ENCODE measurements at regions not wholly inside any gene's neighbourhood (a gene's known extent, or its start where the extent isn't known, plus 50 kb on each side); places are given as distances from the start of the nearest gene placed in this dataset.

DNA sequence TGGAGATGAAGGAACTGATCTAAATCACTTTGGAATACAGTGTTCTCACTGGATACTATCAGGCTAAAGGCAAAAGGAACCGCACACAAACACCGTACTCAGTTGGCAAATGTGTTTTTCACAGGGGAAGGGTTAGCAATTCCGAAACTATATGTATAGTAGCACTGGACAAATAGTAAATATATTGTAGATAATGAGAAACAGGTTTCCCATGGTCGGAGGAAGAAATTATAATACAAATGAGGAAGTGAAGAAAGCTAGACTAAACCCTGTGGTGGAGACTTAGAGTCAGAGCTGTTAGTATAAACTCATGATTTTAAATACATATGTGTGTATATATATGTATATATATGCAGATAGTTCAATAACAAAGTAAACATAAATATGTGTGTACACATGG lies 414.1 kb upstream of the SALL1 start:
- DNase-seq: no peak

- no peak for DNase-seq
These were observed 411.8 kb upstream of the SALL1 start for GRCh38 chr16:51562891-51563290.

DNA sequence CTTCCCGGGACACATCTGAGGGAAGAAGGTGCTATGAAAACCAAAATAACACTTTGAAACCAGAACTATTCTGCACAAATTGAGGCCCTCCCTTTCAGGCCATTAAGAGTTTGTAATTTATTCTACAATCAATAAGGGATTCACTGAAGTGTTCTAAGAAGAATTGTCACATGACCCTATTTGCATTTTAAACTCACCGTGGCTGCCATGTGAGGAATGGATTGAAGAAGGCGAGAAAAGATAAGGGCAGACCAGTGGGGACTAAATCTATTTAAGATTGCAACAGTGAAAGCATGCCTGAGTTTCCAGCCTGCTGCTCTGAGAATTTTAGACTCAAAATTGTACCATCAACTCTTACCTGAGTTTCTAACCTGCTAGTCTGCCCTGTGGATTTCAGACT lies 408.8 kb upstream of the SALL1 start:
- no peak for DNase-seq

- no peak for DNase-seq
These were observed 406.6 kb upstream of the SALL1 start for GRCh38 chr16:51557670-51558069.

DNA sequence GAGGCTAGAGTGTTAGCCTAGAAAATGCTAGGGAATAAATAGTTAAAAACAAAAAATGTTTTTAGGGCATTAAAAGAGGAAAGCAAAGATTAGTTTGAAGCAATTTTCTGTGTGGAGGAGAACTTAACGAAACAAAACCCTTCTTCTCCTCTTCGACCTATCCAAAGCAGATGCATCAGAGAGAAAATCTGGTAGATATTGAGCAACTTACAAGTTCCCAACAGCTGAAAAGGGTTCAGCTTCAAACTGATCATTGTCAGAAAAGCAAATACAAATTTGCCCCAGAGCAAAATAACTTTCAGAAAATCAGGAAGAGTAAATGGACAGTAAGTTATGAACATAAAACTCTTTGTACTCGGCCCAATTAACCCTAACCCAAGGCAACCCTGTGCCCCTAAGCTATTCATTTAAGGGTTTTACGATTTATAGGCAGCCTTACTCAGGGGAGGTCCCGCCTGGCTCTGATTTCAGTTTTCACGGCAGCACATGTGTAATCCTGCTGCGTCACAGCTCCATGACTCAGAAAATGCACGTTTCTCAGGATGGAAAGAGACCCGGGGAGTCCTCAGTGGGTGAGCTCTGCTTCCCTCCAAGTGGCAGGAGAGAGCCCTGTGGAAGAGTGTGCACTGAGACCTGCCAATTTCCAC lies 405.7 kb upstream of the SALL1 start:
- no peak for DNase-seq

- DNase-seq: no peak
These were observed 402.8 kb upstream of the SALL1 start for GRCh38 chr16:51553910-51554309.

DNA sequence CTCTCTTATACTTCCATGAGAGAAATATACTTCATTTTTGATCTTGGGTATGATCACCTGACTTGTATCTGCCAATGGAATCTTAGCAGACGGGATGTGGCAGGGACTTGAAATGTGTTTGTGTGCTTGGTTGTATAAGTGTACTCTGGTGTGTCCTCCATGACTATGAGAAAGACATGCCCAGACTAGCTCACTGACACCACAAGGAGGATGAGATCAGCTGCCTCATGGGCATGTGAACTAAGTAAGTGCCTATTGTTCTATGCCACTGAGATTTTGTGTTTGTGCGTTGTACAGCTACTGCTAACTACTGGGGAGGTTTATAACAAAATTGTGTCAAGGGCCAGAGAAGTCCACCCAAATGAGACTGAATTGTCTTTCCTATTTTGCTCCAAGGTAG lies 402.2 kb upstream of the SALL1 start:
- DNase-seq: no peak

- DNase-seq: peak; percentile 9
These were observed 399.8 kb upstream of the SALL1 start for GRCh38 chr16:51550800-51551347.

DNA sequence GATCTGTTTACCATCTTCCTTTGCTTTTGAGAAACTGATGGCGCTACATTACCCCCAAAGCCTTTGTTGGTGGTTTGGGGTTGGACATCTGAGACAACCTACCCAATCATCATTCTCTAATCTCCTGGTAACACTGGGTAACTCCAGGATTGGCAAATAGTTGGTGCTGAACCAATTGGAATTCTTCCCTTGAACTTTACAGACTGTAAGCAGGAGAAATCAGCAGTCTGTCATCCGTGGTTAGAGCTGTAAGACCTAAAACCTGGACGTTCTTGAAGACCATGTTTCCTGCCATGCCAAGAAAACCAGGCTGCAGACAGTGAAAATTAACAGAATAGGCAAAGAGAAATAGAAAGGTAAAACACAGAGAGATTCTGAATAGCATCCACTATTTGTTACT lies 398.8 kb upstream of the SALL1 start:
- DNase-seq: no peak

DNA sequence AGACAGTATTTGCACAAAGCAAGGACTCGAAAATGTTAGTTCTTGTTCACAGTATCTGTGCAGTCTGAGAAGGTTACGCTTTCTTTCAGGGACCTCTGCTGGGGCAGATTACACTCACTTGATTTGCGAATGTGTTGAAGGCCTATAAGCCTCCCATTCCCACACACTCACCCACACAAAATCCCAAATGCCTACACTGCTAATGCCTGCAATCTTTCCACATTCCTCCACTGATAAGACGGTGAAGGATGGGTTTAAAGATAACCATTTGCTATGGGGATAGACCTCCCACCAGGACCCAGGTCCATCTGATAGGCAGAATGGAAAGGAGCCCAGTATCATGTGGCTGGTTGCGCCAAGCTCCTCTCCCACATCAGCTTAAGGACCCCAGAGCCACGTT lies 394.9 kb upstream of the SALL1 start:
- DNase-seq: no peak

- no peak for DNase-seq
These were observed 393.9 kb upstream of the SALL1 start for GRCh38 chr16:51544851-51545467.

DNA sequence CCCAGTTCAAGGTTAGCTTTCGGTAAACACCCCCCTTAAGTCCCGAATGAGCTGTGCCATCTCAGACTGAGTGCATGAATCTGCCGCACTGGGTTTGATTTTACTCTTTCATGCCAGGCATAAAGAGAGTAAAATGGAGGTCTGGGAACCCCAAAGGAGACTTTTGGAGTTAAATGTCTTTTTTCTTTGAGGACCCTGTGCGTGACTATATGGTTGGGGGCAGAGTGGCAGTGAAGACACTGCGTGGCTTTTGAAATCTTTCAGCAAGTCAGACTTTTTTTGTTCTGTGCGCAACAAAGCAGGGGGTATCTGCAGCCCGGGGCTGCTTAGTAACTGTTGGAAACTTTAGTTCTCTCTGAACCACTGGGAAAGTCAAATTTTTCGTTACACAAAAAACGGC lies 392.9 kb upstream of the SALL1 start:
- no peak for DNase-seq

DNA sequence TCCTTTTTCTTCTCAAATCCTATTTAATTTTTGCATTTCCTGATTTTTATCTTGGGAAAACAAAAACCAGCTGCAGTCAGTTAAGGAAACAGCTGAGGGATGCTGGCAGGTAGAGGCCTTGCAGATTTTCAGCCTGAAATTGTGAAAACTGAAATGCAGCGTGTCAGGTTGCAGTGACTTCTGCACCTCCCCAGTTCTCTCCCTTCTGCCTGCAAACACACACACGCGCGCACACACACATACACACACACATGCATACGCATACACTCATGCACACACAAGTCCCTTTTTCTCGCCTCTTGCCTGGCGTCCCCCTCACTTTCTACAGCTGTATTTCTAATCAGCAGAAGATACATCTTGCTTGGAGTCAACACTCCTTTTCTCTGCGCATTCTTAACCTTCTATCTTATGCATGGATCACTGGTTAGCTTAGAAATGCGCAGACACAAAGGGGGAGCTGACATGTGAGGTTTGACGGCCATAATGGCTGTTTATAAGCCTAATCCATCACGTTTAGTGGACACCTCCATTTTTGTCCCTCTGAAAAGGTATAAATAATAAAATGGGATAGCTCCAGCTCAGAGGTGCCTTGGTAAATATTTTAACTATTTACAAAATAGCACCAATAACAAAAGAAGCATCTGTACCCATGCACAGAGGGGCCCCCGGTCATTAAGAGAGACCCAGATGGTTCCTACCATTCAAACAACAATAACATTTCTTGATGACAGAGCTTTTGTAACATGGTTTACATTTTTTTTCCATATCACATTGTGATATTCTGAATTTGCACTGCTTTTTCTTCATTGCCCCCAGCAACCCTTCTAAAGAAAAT lies 392.1 kb upstream of the SALL1 start:
- no peak for DNase-seq

GRCh38 chr16:51540259-51540658 lies 389.2 kb upstream of the SALL1 start:
- no peak for DNase-seq

DNA sequence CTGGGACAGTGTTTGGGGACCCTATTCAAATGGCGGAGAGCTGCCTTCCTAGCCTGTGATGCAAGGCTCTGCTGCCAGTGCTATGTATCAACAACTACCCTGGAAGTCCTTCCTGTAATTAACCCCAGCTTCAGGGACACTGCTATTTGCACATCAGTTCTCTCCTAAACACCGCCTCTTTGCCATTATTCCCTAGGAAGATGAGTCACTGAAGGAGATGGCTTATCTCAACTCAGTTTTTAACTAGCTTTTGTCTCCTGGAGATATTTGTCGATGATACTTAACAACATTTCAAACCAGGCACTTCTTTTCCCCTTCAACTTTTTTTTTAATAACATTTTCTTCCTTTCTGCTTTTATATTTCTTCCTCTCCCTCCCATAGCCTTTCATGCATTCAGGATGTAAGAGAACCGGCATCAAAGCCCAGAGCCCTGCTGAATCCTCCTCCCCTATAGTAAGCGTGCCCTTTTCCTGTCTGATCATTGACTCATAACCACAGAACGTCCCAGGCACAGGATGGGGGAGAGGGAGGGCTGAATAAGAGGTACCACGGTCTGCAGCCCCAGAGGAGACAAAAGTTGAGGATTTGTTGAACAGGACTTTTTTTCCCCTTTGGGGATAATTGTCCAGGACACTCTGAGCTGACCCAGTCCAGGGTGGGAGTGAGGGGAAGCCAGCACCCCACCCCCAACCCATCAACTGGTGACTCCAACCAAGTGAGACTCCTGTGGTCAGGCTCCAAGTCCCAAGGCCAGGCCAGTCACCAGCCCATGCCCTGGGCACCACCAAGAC lies 387.8 kb upstream of the SALL1 start:
- peak; percentile 41 for DNase-seq

DNA sequence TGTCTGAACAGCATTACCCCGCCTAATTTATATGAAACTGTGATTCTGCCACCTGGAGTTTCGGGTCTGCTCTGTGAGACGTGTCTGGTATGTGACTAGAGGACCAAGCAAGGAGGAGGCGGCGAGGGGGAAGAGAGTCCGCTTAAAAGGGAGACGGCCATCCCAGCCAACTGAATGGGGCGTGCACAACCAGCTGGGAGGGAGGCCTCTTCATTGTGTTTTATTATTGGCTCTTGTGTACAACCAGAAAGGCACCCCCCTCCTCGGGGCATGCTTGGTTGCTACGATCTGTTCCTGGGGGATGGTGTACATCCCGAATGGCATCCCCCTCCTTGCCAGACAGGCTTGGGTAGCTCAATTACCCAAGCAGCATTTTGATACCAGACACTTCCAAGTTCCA lies 384.5 kb upstream of the SALL1 start:
- DNase-seq: no peak

GRCh38 chr16:51532551-51532950 lies 381.5 kb upstream of the SALL1 start:
- no peak for DNase-seq

GRCh38 chr16:51531271-51531670 lies 380.2 kb upstream of the SALL1 start:
- DNase-seq: no peak

- no peak for DNase-seq
These were observed 376.3 kb upstream of the SALL1 start for GRCh38 chr16:51527349-51527748.

GRCh38 chr16:51526621-51527020 lies 375.6 kb upstream of the SALL1 start:
- no peak for DNase-seq

GRCh38 chr16:51524555-51525373 lies 373.7 kb upstream of the SALL1 start:
- DNase-seq: no peak

DNA sequence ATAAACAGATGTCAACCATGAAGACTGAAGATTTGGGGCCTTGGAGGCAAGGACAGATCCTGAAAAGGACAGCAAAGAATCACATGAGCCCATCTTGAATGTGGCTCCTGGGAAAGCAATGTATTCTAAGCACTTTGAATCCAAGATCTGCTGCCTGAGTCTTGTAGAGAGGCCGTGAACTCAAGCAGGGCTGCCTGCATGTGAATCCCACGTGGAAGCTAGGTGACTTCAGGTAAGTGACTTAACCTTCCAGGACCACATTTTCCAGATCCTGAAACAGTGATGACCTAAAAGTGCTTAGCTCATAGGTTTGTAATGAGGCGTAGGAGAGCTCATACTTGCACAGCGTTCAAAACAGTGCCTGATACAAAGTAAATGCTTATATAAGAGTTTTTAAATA lies 373.0 kb upstream of the SALL1 start:
- DNase-seq: no peak

Measured in NCI-H2029 (cell line).